Hematopoietic multipotent progenitor cell treated with erythropoietin and hydrocortisone succinate and interleukin-3 and kit ligand, for 17 days (in vitro differentiated cells): ENCODE measurements at regions not wholly inside any gene's neighbourhood (a gene's known extent, or its start where the extent isn't known, plus 50 kb on each side); places are given as distances from the start of the nearest gene placed in this dataset.

Experiments used
- DNase-seq: peaks from one replicate; pipeline ENCODE4 v3.0.0-alpha.2; 2015; ENCODE audit warnings: low spot score

- DNase-seq = no peak
Measured at GRCh38 chr5:19369048-19369447, 619.0 kb downstream of the CDH18 start.

- no peak for DNase-seq
Measured at GRCh38 chr5:19369561-19369960, 618.4 kb downstream of the CDH18 start.

- no peak for DNase-seq
Measured at GRCh38 chr5:19370655-19371386, 617.2 kb downstream of the CDH18 start.

GRCh38 chr5:19388391-19388790 is 599.6 kb downstream of the CDH18 start:
- DNase-seq = no peak

- DNase-seq = no peak
Measured at GRCh38 chr5:19401032-19401431, 587.0 kb downstream of the CDH18 start.

GRCh38 chr5:19406576-19407365 is 581.2 kb downstream of the CDH18 start:
- DNase-seq = no peak

- no peak for DNase-seq
Measured at GRCh38 chr5:19408149-19408548, 579.9 kb downstream of the CDH18 start.

GRCh38 chr5:19411936-19412335 is 576.1 kb downstream of the CDH18 start:
- DNase-seq = no peak
